HT-29 (cell line): ENCODE measurements at regions not wholly inside any gene's neighbourhood (a gene's known extent, or its start where the extent isn't known, plus 50 kb on each side); places are given as distances from the start of the nearest gene placed in this dataset.

Experiments
- DNase-seq: peaks from one replicate; pipeline ENCODE4 v3.0.0-alpha.2; 2015; ENCODE audit warnings: low spot score

DNA sequence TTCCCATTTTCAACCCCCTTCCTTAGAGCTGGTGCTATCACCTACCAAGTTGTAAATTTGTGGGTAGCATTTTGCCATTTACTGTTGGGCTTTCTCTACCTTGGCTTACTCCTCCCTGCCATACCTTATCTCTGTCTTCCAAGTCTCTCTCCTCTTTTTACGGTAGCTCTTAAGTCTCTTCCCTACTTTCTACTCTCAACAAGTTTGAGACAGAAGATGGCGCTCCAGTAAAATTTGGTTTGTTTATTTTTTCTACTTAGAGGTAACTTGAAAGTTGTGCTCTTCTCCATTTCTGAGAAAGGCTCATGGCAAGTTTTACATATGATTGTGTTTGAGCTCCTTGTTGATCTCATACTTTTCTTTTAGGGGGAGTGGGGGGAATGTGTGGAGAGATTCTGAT, 1508.1 kb downstream of the TECRL start:
- peak; percentile 5 for DNase-seq

DNA sequence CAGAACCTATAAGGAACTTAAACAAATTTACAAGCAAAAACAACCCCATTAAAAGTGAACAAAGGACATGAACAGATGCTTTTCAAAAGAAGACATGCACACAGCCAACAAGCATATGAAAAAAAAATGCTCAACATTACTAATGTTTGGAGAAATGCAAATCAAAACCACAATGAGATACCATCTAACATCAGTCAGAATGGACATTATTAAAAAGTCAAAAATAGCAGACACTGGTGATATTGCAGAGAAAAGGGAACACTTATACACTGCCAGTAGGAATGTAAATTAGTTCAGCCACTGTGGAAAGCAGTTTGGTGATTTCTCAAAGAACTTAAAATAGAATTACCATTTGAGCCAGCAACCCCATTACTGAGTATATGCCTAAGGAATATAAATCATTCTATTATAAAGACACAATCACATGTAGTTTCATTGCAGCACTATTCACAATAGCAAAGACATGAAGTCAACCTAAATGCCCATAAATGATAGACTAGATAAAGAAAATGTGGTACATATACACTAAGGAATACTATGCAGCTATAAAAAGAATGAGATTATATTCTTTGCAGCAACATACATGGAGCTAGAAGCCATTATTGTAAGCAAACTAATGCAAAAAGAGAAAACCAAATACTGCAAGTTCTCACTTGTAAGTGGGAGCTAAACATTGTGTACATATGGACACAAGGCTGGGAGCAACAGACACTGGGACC, 1509.4 kb downstream of the TECRL start:
- DNase-seq: no peak

- DNase-seq: no peak
These were observed 1511.1 kb downstream of the TECRL start for GRCh38 chr4:62898115-62898514.

GRCh38 chr4:62896721-62897120, 1512.5 kb downstream of the TECRL start:
- DNase-seq: no peak

GRCh38 chr4:62881901-62882300, 1527.3 kb downstream of the TECRL start:
- DNase-seq: peak; percentile 4

DNA sequence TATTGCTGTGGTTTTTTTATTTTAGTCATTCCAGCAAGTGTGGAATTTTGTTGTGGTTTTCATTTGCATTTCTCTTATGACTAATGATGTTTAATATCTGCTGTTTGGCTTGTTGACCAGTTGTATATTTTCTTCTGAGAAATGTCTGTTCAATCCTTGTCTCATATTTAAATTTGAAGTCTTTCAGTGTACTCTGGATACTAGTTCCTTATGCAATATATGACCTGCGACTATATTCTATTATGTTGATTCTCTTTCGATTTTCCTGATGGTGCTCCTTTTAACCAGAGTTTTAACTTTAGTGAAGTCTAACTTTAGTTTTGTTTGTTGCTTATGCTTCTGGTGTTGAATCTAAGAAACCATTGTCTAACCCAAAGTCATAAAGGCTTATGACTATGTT, 1528.0 kb downstream of the TECRL start:
- DNase-seq: no peak

- no peak for DNase-seq
These were observed 1536.4 kb downstream of the TECRL start for GRCh38 chr4:62872856-62873255.

DNA sequence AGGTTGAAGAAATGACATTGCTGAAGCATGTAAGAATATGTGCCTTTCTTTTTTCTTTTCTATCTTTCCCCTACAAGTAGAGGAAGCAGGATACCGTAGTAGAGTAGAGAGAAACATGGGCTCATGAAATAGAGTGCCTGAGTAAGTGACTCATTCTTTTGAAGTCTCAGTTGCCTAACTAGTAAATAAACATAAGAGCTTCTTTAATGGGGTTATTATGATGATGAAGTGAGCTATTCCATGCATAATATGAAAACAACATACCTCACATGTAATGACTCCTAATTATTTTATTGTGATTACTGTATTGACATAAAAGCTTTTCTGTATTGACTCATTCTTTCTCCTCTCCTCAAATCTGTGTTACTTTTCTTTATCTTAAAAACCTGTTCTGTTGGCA, 1538.2 kb downstream of the TECRL start:
- DNase-seq: peak; percentile 9

DNA sequence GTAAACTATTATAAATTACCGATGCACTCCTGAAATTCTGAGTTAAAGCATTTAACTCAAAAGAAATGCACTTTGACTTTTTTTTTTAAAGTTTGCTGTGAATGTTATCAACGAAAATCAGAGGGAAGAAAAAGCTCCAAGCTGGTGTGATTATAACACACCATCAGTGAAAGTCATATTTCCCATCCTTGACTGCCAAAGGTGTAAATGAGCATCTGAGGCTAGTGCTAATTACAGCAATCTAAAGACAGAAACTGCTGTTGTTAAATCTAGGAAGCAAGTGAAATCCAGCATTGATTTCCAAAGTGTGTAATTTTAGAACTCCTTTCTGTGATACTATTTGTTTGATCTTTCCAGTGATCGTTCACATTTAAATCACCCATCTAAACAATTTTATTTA, 1538.8 kb downstream of the TECRL start:
- DNase-seq: no peak

DNA sequence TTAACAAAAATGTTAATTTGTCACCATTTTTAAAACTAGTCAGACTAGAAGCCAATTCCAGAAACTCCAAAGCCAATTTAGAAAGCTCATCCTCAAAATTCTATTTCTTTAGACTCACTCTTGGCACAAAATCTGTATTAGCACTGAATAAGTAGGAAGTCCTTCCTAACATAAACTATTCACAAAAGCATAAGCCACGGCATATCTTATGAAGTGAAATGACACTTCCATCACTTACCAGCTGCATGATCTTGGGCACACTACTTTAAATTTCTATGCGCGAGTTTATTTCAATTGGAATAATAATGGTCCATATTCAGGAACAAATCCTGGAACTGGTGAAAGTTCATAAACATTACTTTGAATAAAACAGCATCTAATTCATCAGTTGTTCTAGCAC, 1544.0 kb downstream of the TECRL start:
- no peak for DNase-seq

DNA sequence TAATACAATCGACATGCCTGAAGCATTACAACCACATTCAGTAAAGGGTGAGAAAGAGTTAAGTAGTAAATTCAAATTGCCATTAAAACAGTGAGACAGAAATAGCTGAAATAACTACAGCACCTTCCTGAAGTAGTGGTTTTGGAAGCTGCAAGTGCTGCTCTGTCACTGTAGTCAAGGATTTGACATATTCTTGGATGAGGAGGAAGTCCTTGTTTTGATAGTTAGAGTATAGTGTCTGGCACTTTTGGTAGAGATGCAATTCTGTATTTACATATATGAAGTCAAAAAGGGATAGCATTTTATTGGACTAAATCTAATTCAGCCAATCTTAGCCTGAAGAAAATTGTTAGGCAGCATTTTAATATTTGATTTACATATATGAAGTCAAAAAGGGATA, 1559.6 kb downstream of the TECRL start:
- no peak for DNase-seq

DNA sequence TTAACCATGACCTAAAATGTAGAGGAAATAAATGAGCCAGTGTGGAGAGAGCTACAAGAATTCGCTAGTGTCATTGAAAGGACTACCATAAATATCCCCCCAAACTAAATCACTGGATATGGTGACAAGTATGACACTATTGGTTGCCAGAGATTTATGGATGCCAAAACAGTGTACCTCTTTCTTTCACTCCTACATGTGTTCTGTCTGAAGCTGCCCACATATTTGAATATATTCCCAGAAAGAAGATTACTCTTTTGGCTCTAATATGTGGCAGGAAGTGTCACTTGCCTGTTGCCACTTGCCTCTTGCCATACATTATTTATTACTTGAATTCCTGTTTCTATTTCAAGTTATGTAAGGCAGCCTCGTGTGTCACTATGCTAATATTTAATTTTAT, 1573.6 kb downstream of the TECRL start:
- no peak for DNase-seq

DNA sequence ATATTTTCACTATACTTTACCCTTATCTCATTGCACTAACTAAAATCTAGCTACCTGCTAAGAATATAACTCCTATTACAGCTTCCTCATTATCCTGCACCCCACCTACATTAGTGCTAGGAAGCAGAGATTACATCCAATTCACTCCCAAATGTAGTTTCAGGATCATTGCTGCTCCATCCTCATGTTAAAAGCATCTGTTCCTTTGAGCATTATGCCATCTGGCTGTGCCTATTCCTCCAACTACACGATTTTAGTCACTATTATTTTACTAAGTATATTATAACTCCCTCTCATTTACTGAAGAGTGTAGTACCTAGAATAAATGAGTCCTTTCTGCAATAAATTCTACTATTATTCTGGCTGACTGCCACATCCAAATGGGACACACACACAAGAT, 1586.9 kb downstream of the TECRL start:
- no peak for DNase-seq

DNA sequence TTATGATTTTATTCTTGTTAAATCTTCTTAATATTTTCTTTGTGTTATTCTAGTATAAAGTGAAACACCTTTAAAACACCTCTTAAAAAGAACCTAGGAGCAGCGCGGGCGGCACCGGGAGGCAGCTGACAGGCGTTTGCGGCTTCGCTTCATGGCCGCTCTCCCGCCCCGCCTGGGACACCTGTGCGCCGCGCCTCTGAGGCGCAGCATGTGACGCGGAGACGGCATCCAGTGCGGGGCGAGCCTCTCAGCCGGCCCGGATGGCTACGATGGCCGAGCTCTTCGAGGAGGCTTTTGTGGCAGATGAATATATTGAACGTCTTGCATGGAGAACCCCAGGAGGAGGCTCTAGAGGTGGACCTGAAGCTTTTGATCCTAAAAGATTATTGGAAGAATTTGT, 1592.7 kb downstream of the TECRL start:
- DNase-seq: no peak

DNA sequence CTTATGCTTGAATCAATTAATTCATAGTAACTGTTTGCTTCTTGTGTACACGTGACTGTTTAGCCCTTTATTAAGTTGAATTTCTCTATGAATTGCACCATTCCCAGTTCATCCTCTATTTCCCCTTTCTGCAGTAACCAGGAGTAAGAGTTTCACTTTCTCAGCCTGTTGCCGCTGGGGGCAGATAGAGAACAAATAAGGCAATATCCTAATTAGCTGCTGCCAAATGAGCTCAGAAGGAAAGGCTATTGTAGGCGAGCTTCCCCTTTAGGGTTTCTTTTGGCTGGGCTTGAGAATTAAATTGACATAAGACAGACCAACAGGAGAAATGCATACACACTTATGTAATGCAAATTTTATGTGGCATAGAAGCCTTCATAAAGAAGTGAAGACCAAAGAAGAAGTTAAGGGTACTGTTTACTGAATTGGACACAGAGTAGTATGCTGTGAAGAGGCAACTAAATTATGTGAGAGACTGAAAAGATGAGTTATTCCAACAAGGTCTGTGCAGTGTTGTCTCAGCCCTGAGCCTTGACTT, 1594.7 kb downstream of the TECRL start:
- no peak for DNase-seq

DNA sequence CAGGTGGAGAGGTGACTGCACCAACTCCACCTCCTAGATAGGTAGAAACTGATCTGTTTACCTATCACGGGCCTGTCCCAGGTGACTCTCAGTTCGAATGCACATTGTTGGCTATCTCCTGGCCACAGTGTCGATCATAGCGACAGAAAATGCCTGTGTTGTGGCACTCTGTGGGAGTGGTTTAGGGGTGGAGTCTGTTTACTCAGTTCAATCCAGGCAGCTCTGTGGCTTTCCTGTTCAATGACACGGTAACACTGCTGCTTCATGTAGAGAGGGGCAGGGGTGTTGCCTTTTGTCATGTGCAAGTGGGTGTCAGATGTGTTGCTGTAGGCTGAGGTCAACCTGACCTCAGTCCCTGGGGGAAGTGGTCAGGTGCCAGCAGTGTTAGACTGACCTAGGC, 1602.4 kb downstream of the TECRL start:
- DNase-seq: peak; percentile 82

- no peak for DNase-seq
These were observed 1603.9 kb downstream of the ADGRL3 start for GRCh38 chr4:62804075-62804474.

DNA sequence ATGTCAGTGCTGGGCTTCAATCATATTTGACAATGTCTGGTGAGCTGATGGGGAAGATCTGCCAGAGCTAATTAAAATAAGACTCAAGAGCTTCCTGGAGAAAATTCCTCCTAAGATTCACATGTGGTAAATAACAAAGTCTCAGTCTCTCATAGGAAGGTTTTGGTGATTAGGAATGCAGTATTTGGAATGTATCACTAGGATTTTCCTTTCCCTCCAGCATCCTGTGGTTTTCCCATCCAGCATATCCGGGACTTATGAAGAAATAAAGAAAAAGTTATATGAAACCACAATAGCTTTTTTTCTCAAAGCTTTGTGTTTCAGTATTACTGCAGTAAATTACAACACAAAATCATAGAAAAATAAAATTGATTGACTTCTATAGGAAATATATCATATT, 1597.1 kb downstream of the ADGRL3 start:
- DNase-seq: no peak

DNA sequence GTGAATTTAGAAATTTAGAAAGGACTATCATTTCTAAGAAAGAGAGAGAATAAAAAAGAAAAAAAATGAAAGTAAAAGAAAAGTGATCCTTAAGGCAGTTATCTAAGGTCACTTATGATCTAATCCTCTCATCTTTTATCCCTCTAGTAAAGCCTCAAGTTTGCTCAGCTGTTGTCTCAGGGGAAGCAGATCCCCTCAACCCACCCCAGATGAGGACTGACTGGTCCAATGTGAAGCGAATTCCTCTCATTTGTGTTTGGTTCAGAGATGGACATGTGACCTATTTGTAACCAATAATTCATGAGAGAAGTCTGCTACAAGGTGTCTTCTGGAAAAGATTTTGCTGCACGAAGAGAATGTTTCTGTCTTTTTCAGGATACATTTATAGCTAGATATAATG, 1591.3 kb downstream of the ADGRL3 start:
- no peak for DNase-seq

DNA sequence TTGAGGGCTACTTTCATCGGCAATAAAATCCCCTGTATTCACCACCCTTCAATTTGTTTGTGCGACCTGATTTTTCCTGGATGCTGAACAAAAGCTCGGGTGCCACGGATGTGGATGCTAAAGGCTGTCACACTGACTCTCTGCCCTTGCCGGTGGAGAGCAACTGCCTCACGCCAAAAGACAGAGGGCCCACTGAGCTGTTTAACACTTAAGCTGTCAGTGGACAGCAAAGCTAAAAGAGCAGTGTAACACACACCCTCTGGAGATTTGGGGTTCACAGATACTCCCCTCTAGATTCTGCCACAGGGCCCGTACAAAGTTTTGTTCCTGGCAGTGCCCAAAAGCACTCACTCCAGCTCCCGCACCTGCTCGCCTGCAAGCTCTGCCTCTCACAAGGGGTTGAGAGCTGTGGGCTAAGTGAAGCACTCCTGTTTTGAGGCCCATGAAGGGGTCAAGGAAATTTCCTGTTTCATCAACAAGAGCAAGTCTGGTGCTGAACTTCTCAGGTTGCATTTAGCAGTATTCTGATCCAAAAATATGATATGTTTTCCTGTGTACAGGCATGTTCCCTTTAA, 1571.9 kb downstream of the ADGRL3 start:
- no peak for DNase-seq

GRCh38 chr4:62740296-62740695, 1540.2 kb downstream of the ADGRL3 start:
- no peak for DNase-seq

- DNase-seq: no peak
These were observed 1517.0 kb downstream of the ADGRL3 start for GRCh38 chr4:62717154-62717553.

- DNase-seq: no peak
These were observed 1511.4 kb downstream of the ADGRL3 start for GRCh38 chr4:62711575-62711974.
